Right lung (tissue), 2 donors: ENCODE measurements at regions not wholly inside any gene's neighbourhood (a gene's known extent, or its start where the extent isn't known, plus 50 kb on each side); places are given as distances from the start of the nearest gene placed in this dataset.
"Not testable (repeated sequence)": the region's sequence is repeated elsewhere in the genome, so short reads cannot be mapped to it uniquely, and the experiment has no call there.

Source experiments
- DNase-seq, 2 donors: peaks; one replicate each; pipeline ENCODE4 v3.0.0-alpha.2; 2013

- no peak for DNase-seq
Observed at GRCh38 chr2:189309331-189309730, 129.8 kb upstream of the COL5A2 start.

- no peak for DNase-seq
Observed at GRCh38 chr2:189312211-189312610, 129.1 kb upstream of the WDR75 start.

GRCh38 chr2:189312643-189313042 lies 128.6 kb upstream of the WDR75 start:
- no peak for DNase-seq

GRCh38 chr2:189318761-189319160 lies 122.5 kb upstream of the WDR75 start:
- no peak for DNase-seq

- not testable (repeated sequence) for DNase-seq
Observed at GRCh38 chr2:189319424-189319823, 121.8 kb upstream of the WDR75 start.

- DNase-seq = no peak
Observed at GRCh38 chr2:189327879-189328847, 113.1 kb upstream of the WDR75 start.

GRCh38 chr2:189328848-189329245 lies 112.4 kb upstream of the WDR75 start:
- no peak for DNase-seq

GRCh38 chr2:189336276-189336975 lies 104.8 kb upstream of the WDR75 start:
- no peak for DNase-seq

- no peak for DNase-seq
Observed at GRCh38 chr2:189337656-189338055, 103.6 kb upstream of the WDR75 start.

GRCh38 chr2:189338115-189338514 lies 103.2 kb upstream of the WDR75 start:
- DNase-seq = no peak

- DNase-seq = no peak
Observed at GRCh38 chr2:189341077-189341476, 100.2 kb upstream of the WDR75 start.

GRCh38 chr2:189344043-189344442 lies 97.2 kb upstream of the WDR75 start:
- no peak for DNase-seq

- peak in 1 of 2 donors; percentile 40 for DNase-seq
Observed at GRCh38 chr2:189347540-189347939, 93.7 kb upstream of the WDR75 start.

- DNase-seq = no peak
Observed at GRCh38 chr2:189348369-189348768, 92.9 kb upstream of the WDR75 start.

GRCh38 chr2:189350540-189351209 lies 90.6 kb upstream of the WDR75 start:
- no peak for DNase-seq

- not testable (repeated sequence) for DNase-seq
Observed at GRCh38 chr2:189351933-189352332, 89.3 kb upstream of the WDR75 start.

GRCh38 chr2:189357375-189357774 lies 83.9 kb upstream of the WDR75 start:
- not testable (repeated sequence) for DNase-seq

- no peak for DNase-seq
Observed at GRCh38 chr2:189360861-189361260, 80.4 kb upstream of the WDR75 start.

GRCh38 chr2:189362283-189362682 lies 79.0 kb upstream of the WDR75 start:
- no peak for DNase-seq

- no peak for DNase-seq
Observed at GRCh38 chr2:189363559-189363958, 77.7 kb upstream of the WDR75 start.

GRCh38 chr2:189364607-189365006 lies 76.7 kb upstream of the WDR75 start:
- no peak for DNase-seq

- DNase-seq = no peak
Observed at GRCh38 chr2:189366349-189366748, 74.9 kb upstream of the WDR75 start.
